HepG2 (cell line): ENCODE measurements at regions not wholly inside any gene's neighbourhood (a gene's known extent, or its start where the extent isn't known, plus 50 kb on each side); places are given as distances from the start of the nearest gene placed in this dataset.

Source experiments
- ATAC-seq: fragments of 200-7000 bp; cut with Tn5 transposase; 3 replicates; pipeline ENCODE4 v1.9.1; 2020; ENCODE audit warnings: mild to moderate bottlenecking, moderate library complexity
- BruUV-seq: library from RNA; stranded (reverse); fragments of 400-500 nt; replicated peaks from 2 replicates; lab custom pipeline; 2021; lab: Mats Ljungman, UMichigan
- CTCF ChIA-PET: fragments of 300-600 bp; formaldehyde crosslinking; extraction: SDS; loops from one replicate; lab custom pipeline; 2021; ENCODE audit warnings: low total read pairs, inconsistent platforms, low intra/inter-chr PET ratio; lab: Yijun Ruan, JAX
- POLR2A ChIA-PET: fragments of 350-600 bp; sonication (Branson Sonifier 250); formaldehyde crosslinking; loops from one replicate; lab custom pipeline; 2020; ENCODE audit warnings: antibody characterized with exemption, inconsistent platforms; lab: Yijun Ruan, JAX
- DNase-seq: peaks from one replicate; pipeline ENCODE4 v3.0.0-alpha.2; 2015; ENCODE audit warnings: low spot score
- FAIRE-seq: peaks from 3 replicates; lab custom pipeline; 2011; peaks lifted over from hg19 to GRCh38; lab: Jason Lieb, UNC
- H2AFZ ChIP-seq: one replicate; pipeline ENCODE4 v1.6.1; 2011; ENCODE audit warnings: low read length, inconsistent platforms
- H3K27ac ChIP-seq: fragments of 300-600 bp; 3 replicates; pipeline ENCODE4 v1.8.0; 2011; ENCODE audit warnings: mixed run types, mild to moderate bottlenecking, mixed read lengths, low read length, inconsistent platforms; ENCODE audit not compliant: insufficient read depth; ENCODE audit errors: extremely low read length
- H3K27me3 ChIP-seq, 2 experiments: fragments of 200-600 bp in 1 of 2; 2 replicates in 1 of 2; 3 replicates in 1 of 2; pipeline versions ENCODE4 v1.6.0 to v1.8.0; 2011; ENCODE audit warnings: low read length in 2 of 2, mild to moderate bottlenecking in 2 of 2, moderate library complexity in 2 of 2, inconsistent platforms in 1 of 2; ENCODE audit not compliant: insufficient read depth in 2 of 2, control insufficient read depth in 1 of 2
- H3K36me3 ChIP-seq, 2 experiments: fragments of 200-600 bp in 1 of 2; replicated peaks in 1 of 2; 2 replicates in 1 of 2; 3 replicates in 1 of 2; pipeline versions ENCODE4 v1.5.1 to v1.8.0; 2011; ENCODE audit warnings: low read length in 2 of 2, inconsistent platforms in 1 of 2; ENCODE audit not compliant: insufficient read depth in 2 of 2, control insufficient read depth in 1 of 2
- H3K4me1 ChIP-seq: 2 replicates; pipeline ENCODE4 v1.5.1; 2012; ENCODE audit warnings: low read length, inconsistent platforms; ENCODE audit not compliant: insufficient read depth
- H3K4me2 ChIP-seq: 2 replicates; pipeline ENCODE4 v1.6.0; 2011; ENCODE audit warnings: low read depth, low read length, inconsistent platforms
- H3K4me3 ChIP-seq, 3 experiments: fragments of 200-600 bp in 1 of 3; sonication (generic), shearing (Covaris generic) in 1 of 3; replicated peaks in 1 of 3; 2 replicates each; pipeline ENCODE4 v1.5.1; 2011 to 2016; ENCODE audit warnings: low read length in 3 of 3, inconsistent platforms in 2 of 3, low read depth in 2 of 3, mild to moderate bottlenecking in 2 of 3, control low read depth in 1 of 3, mixed read lengths in 1 of 3; ENCODE audit not compliant: insufficient read depth in 1 of 3
- H3K79me2 ChIP-seq: one replicate; pipeline ENCODE4 v1.6.1; 2011; ENCODE audit warnings: low read length, inconsistent platforms; ENCODE audit not compliant: insufficient read depth
- H3K9ac ChIP-seq: 2 replicates; pipeline ENCODE4 v1.6.0; 2011; ENCODE audit warnings: mild to moderate bottlenecking, low read depth, low read length, inconsistent platforms; ENCODE audit not compliant: insufficient read depth
- H3K9me3 ChIP-seq: 2 replicates; pipeline ENCODE4 v1.5.1; 2012; ENCODE audit warnings: mild to moderate bottlenecking, low read length
- H4K20me1 ChIP-seq: 2 replicates; pipeline ENCODE4 v1.6.0; 2011; ENCODE audit warnings: inconsistent platforms, mild to moderate bottlenecking, low read length, moderate library complexity; ENCODE audit not compliant: insufficient read depth
- ATF7-NPFF ChIP-seq: sonication (generic); formaldehyde crosslinking; IDR thresholded peaks from 2 replicates; pipeline ENCODE4 v1.8.1; 2023; ENCODE audit warnings: mild to moderate bottlenecking, low read depth, missing genetic modification reagents, moderate library complexity
- JUN ChIP-seq: sonication (generic); formaldehyde crosslinking; IDR thresholded peaks from 2 replicates; pipeline ENCODE4 v1.4.0; 2020; ENCODE audit warnings: mild to moderate bottlenecking, missing genetic modification reagents
- MATR3 ChIP-seq: sonication (generic); formaldehyde crosslinking; IDR thresholded peaks from 2 replicates; pipeline ENCODE4 v1.4.0; 2020; ENCODE audit warnings: missing genetic modification reagents
- NKX3-1 ChIP-seq: sonication (generic); formaldehyde crosslinking; IDR thresholded peaks from 2 replicates; pipeline ENCODE4 v1.5.0; 2020; ENCODE audit warnings: missing genetic modification reagents
- ZBTB42 ChIP-seq: sonication (generic); formaldehyde crosslinking; IDR thresholded peaks from 2 replicates; pipeline ENCODE4 v1.5.0; 2020; ENCODE audit warnings: mild to moderate bottlenecking, missing genetic modification reagents
- ZNF335 ChIP-seq: sonication (generic); formaldehyde crosslinking; IDR thresholded peaks from 2 replicates; pipeline ENCODE4 v1.4.0; 2020; ENCODE audit warnings: missing genetic modification reagents
- ZNF607 ChIP-seq: sonication (generic); formaldehyde crosslinking; IDR thresholded peaks from 2 replicates; pipeline ENCODE4 v1.5.1; 2020; ENCODE audit warnings: missing genetic modification reagents, mild to moderate bottlenecking, borderline replicate concordance
- ZNF652 ChIP-seq: IDR thresholded peaks from 2 replicates; pipeline ENCODE4 v1.6.1; 2016; ENCODE audit warnings: low read depth, borderline replicate concordance
- WGBS: methylation state at CpG from one replicate; pipeline ENCODE4 v1.1.6; 2017; ENCODE audit warnings: low lambda C conversion rate; 5-methylcytosine and 5-hydroxymethylcytosine counted together
- in situ Hi-C: cut with HindIII; loops from 2 replicates; pipeline ENCODE4 v1.10.0; 2017; ENCODE audit warnings: low pct_unique_long_range_greater_than_20kb; ENCODE audit not compliant: extremely low pct_ligation_motif_present
- intact Hi-C: fragments of 100-400 bp; cut with micrococcal nuclease; formaldehyde crosslinking; loops from one replicate; pipeline ENCODE4 v1.10.0; 2022; ENCODE audit not compliant: unreplicated experiment
- TF ChIP-seq, protein P1 (sequence below), 2 experiments: IDR thresholded peaks; 2 replicates each; pipeline ENCODE4 v1.6.1; 2011 to 2012; ENCODE audit warnings: low read length in 2 of 2, borderline replicate concordance in 1 of 2, low read depth in 1 of 2, mild to moderate bottlenecking in 1 of 2, moderate library complexity in 1 of 2

- TF ChIP-seq JUN (CRISPR knock-in tag), result no peak
- TF ChIP-seq MATR3 (CRISPR knock-in tag), result no peak
- TF ChIP-seq, all 625 proteins: peak for 0
- no peaks in the 10 kb centered on the region for H4K20me1 ChIP-seq
- intact Hi-C loops, result no loop called here
- peaks cover 13% of the 10 kb centered on the region for H3K4me1 ChIP-seq
- ATAC-seq (no peak), FAIRE-seq (no peak), DNase-seq (no peak)
- no peak overlapping the region for H3K27ac ChIP-seq
- WGBS, result 32% methylated on average over 3 of the region's 3 CpGs
- H3K4me3 ChIP-seq, result no peak overlapping the region
- peaks cover 8% of the 10 kb centered on the region for H3K9me3 ChIP-seq
- in situ Hi-C loops, result no loop called here
- no peaks in the 10 kb centered on the region for H3K79me2 ChIP-seq
- H3K27me3 ChIP-seq, result peaks cover 2 to 12% of the 10 kb centered on the region in 2 experiments; a peak in 2 of 5 replicates
- H3K4me2 ChIP-seq, result no peak overlapping the region
- POLR2A ChIA-PET, result interaction anchor here (1.2 kb wide), 1 partner anchor 24 kb away, joined by 3 read pairs; no protein-coding TSS in a partner anchor
- BruUV-seq, result no TSS peak
- H3K36me3 ChIP-seq, result no peaks in the 10 kb centered on the region
- H2AFZ ChIP-seq, result no peak overlapping the region
- H3K9ac ChIP-seq, result no peak overlapping the region
- CTCF ChIA-PET, result no interaction called here
These were observed 100.8 kb downstream of the C9orf50 start for GRCh38 chr9:129520082-129520481.

GRCh38 chr9:129518074-129518473 is 102.8 kb downstream of the C9orf50 start:
- Histone ChIP-seq H3K79me2 (no peaks in the 10 kb centered on the region), H3K36me3 (no peaks in the 10 kb centered on the region), H3K9ac (no peak overlapping the region), H3K4me2 (no peak overlapping the region), H4K20me1 (no peaks in the 10 kb centered on the region), H3K4me3 (no peak overlapping the region), H3K4me1 (no peaks in the 10 kb centered on the region), H2AFZ (no peak overlapping the region), H3K9me3 (peaks cover 28% of the 10 kb centered on the region), H3K27ac (no peak overlapping the region), H3K27me3 (0 out of 5 replicates have a peak, but pooled peaks cover 2 to 8% of the 10 kb centered on the region in 2 experiments)
- intact Hi-C loops, result no loop called here
- POLR2A ChIA-PET, result interaction anchor here (1.1 kb wide), 1 partner anchor 41 kb away, joined by 5 read pairs; no protein-coding TSS in a partner anchor
- CTCF ChIA-PET, result no interaction called here
- no peak for TF ChIP-seq ZBTB42 (CRISPR knock-in tag)
- no peak for TF ChIP-seq ZNF607 (CRISPR knock-in tag)
- TF ChIP-seq NKX3-1 (CRISPR knock-in tag), result no peak
- TF ChIP-seq ZNF335 (CRISPR knock-in tag), result no peak
- no peak for TF ChIP-seq ZNF652 (CRISPR knock-in tag)
- TF ChIP-seq ATF7-NPFF, result no peak
- TF ChIP-seq, protein P1, sequence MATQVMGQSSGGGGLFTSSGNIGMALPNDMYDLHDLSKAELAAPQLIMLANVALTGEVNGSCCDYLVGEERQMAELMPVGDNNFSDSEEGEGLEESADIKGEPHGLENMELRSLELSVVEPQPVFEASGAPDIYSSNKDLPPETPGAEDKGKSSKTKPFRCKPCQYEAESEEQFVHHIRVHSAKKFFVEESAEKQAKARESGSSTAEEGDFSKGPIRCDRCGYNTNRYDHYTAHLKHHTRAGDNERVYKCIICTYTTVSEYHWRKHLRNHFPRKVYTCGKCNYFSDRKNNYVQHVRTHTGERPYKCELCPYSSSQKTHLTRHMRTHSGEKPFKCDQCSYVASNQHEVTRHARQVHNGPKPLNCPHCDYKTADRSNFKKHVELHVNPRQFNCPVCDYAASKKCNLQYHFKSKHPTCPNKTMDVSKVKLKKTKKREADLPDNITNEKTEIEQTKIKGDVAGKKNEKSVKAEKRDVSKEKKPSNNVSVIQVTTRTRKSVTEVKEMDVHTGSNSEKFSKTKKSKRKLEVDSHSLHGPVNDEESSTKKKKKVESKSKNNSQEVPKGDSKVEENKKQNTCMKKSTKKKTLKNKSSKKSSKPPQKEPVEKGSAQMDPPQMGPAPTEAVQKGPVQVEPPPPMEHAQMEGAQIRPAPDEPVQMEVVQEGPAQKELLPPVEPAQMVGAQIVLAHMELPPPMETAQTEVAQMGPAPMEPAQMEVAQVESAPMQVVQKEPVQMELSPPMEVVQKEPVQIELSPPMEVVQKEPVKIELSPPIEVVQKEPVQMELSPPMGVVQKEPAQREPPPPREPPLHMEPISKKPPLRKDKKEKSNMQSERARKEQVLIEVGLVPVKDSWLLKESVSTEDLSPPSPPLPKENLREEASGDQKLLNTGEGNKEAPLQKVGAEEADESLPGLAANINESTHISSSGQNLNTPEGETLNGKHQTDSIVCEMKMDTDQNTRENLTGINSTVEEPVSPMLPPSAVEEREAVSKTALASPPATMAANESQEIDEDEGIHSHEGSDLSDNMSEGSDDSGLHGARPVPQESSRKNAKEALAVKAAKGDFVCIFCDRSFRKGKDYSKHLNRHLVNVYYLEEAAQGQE (IDR thresholded peaks at IDR 0.05; ENCODE audit: borderline replicate concordance in 1 of 2, low read depth in 1 of 2, low read length in 2 of 2), result no peak
- in situ Hi-C loops, result no loop called here
- FAIRE-seq (no peak), DNase-seq (no peak), ATAC-seq (no peak)
- BruUV-seq, result no TSS peak
